GM12874 (cell line): ENCODE measurements at regions not wholly inside any gene's neighbourhood (a gene's known extent, or its start where the extent isn't known, plus 50 kb on each side); places are given as distances from the start of the nearest gene placed in this dataset.

Experiments
- TF ChIP-seq, protein P1 (sequence below): IDR thresholded peaks from 2 replicates; pipeline ENCODE4 v1.5.1; 2011; ENCODE audit warnings: low read depth, mild to moderate bottlenecking, control low read depth, low read length, moderate library complexity; ENCODE audit not compliant: insufficient read depth

DNA sequence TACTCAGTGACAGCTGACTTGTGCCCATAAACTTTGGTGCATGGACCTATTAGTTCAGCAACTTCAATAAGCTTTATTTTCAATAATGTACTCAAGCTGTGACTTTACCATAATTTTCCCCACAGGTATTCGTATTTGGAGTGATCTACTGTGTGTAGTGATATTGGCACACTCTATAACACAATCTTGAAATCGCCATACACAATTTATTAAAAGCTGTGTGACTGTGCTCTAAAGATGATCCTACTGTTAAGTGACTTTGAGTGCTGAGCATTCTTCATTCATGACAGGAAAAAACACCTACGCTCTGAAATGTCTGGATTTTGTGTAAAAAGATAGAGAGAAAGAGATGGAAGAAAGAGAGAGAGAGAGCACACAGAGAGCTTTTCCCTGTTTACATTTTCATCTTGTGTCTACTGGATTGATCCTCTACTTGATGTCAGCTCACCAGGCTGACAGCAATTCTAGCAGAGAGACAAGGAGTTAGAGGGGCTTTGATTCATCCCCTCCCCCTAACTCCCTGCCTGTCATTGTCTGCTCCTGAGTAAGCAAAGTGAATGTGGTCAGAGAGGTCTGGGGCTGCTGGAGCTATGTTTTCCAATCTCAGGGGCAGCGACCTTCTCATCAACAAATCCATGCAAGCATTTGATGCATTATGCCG is 538.7 kb upstream of the POU3F2 start:
- TF ChIP-seq, protein P1, sequence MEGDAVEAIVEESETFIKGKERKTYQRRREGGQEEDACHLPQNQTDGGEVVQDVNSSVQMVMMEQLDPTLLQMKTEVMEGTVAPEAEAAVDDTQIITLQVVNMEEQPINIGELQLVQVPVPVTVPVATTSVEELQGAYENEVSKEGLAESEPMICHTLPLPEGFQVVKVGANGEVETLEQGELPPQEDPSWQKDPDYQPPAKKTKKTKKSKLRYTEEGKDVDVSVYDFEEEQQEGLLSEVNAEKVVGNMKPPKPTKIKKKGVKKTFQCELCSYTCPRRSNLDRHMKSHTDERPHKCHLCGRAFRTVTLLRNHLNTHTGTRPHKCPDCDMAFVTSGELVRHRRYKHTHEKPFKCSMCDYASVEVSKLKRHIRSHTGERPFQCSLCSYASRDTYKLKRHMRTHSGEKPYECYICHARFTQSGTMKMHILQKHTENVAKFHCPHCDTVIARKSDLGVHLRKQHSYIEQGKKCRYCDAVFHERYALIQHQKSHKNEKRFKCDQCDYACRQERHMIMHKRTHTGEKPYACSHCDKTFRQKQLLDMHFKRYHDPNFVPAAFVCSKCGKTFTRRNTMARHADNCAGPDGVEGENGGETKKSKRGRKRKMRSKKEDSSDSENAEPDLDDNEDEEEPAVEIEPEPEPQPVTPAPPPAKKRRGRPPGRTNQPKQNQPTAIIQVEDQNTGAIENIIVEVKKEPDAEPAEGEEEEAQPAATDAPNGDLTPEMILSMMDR: no peak

DNA sequence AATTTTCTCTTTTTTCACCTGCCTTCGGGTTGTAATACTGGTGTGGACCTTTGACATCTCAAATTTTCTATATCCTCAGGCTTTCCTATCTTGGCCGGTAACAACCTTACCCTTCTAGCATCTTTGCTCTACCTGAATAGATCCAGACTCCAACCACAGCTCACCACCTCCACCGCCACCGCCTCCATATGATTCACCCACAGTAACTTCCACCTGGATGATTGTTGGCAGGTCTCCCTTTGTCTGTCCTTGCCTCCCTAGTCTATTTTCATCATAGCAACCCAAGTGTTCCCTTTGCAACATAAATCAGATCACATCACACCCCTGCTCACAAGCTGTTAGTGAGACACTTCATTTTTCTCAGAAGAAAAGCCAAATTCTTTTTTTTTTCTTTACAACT is 525.8 kb upstream of the POU3F2 start:
- TF ChIP-seq, protein P1: no peak

DNA sequence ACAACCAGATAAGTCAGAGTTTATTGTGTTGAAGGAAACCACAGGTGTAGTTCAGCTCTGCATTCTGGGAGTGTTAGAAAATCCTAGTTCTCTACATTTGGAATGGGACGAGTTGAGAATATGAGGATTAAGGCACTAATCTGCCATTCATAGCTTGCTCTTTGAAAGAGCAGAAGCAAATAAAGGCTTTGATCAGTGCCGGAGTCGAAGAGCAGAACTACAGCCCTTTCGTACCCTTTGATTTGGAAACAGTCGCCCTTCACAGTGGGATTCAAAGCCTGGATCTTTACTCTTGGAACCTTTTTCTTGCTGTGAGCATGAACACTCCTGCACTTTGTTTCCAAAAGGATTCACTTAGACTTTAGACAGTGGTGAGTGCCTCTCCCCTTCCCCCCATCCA is 523.9 kb upstream of the POU3F2 start:
- TF ChIP-seq, protein P1: no peak

DNA sequence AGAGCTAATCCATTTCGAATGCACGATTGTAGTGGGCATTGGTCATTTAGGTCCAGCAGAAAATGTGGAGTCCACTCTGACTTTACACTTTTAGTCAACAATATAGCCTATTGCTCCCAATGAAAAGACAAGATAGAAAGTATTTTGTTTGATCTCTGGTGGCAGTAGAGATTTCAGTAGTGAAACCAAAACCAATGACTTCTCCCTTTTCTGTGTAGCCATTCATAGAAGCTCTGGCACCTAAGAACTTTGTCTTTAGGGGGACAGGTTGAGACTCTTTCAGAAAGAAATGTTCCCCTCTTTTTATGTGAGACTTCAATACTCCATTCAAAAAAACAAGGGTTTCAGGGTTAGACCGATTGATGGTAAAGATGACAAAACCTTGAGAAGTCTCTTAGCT is 510.8 kb upstream of the POU3F2 start:
- TF ChIP-seq, protein P1: no peak

DNA sequence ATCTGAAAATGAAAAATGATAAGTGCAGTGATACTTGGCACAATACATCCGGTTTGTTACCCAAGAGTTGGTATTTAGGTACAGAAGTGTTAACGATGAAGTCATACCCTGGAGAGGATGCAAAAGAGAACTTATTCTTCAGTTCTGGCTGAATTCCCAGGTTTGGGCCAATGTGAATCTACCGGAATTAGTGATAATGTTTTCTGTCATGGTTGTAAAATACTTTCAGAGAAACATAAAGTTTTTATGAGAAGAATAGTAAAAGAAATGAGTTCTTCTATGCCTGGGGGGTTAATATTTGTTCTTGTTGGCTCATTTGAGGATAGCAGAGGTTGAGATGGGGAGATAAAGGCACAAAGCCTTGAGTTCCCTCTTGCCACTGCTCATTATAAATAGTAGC is 509.9 kb upstream of the POU3F2 start:
- TF ChIP-seq, protein P1: no peak

DNA sequence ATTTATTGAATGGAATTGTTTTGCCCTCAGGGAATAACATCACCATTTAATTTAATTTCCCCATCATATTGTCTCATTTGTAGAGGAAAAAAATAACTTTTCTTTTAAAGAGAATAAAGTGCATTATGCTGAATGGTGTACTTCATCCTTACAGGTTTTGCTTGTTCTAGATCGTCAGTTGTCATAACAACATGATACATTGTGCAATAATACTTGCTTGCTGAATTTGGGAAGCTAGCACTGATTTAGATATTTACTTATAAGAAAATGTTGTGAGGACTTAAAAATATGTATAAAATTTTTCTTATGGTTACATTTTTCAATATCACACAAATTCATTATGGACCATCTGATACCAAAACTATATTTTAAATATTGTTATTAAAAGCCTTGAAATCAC is 509.0 kb upstream of the POU3F2 start:
- TF ChIP-seq, protein P1: no peak

DNA sequence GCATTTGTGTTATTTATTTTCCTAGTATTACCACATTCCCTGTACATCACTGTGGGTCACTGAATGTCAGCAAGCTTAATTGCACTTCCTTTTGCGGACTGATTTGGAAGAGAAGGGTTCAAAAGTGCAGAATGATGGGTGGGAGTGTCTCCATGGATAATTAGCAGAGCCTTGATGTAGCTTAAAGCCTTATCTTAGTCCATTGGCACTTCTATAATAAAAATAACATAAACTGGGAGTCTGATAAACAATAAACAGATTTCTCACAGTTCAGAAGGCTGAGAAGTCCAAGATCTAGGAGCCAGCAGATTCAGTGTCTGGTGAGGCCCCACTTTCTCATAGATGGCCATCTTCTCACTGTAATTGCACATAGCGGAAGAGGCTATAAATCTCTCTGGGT is 501.1 kb upstream of the POU3F2 start:
- TF ChIP-seq, protein P1: no peak
